B cell (primary cell): ENCODE measurements at regions not wholly inside any gene's neighbourhood (a gene's known extent, or its start where the extent isn't known, plus 50 kb on each side); places are given as distances from the start of the nearest gene placed in this dataset.

Experiments
- ATAC-seq: fragments of 200-7000 bp; cut with Tn5 transposase; one replicate; pipeline ENCODE4 v1.10.0; 2021; ENCODE audit warnings: low read depth, mild to moderate bottlenecking, moderate number of reproducible peaks, moderate library complexity
- CTCF ChIA-PET: fragments of 350-600 bp; sonication (Branson Sonifier 250); formaldehyde crosslinking; loops from one replicate; lab custom pipeline; 2021; ENCODE audit warnings: antibody characterized with exemption, inconsistent platforms; lab: Charles Lee
- POLR2A ChIA-PET: fragments of 350-600 bp; sonication (Branson Sonifier 250); formaldehyde crosslinking; loops from one replicate; lab custom pipeline; 2021; ENCODE audit warnings: antibody characterized with exemption; lab: Charles Lee
- DNase-seq: peaks from one replicate; pipeline ENCODE4 v3.0.0; 2013
- H2AFZ ChIP-seq: 2 replicates; pipeline ENCODE4 v1.6.1; 2012; ENCODE audit warnings: mild to moderate bottlenecking, low read depth, low read length; ENCODE audit not compliant: insufficient read depth, poor library complexity, severe bottlenecking
- H3K27ac ChIP-seq, 2 donors: 1 replicate in 1 of 2; 2 replicates in 1 of 2; pipeline ENCODE4 v1.5.1; 2012 to 2013; ENCODE audit warnings: low read length in 2 of 2, mild to moderate bottlenecking in 2 of 2, moderate library complexity in 1 of 2
- H3K27me3 ChIP-seq, 4 experiments: fragments of 200-600 bp in 1 of 4; sonication (generic) in 1 of 4; replicated peaks in 1 of 4; 1 replicate in 2 of 4; 2 replicates in 2 of 4; pipeline versions ENCODE4 v1.6.1 to v1.7.0; 2013 to 2016; ENCODE audit warnings: low read length in 3 of 4, mild to moderate bottlenecking in 2 of 4, mixed read lengths in 1 of 4, moderate library complexity in 1 of 4; ENCODE audit not compliant: insufficient read depth in 4 of 4, control insufficient read depth in 3 of 4; ENCODE audit errors: control extremely low read depth in 1 of 4
- H3K36me3 ChIP-seq, 2 experiments: replicated peaks in 1 of 2; 1 replicate in 1 of 2; 2 replicates in 1 of 2; pipeline versions ENCODE4 v1.6.1 to v1.7.1; 2013; ENCODE audit warnings: low read length in 1 of 2; ENCODE audit not compliant: insufficient read depth in 2 of 2, control insufficient read depth in 1 of 2; ENCODE audit errors: control extremely low read depth in 1 of 2, extremely low read depth in 1 of 2
- H3K4me1 ChIP-seq, 2 donors: fragments of 200-600 bp in 1 of 2; sonication (generic) in 1 of 2; 1 replicate in 1 of 2; 2 replicates in 1 of 2; pipeline versions ENCODE4 v1.5.1 to v1.6.1; 2013 to 2017; ENCODE audit warnings: low read length in 2 of 2; ENCODE audit not compliant: control insufficient read depth in 2 of 2, insufficient read depth in 2 of 2
- H3K4me2 ChIP-seq: replicated peaks from 2 replicates; pipeline ENCODE3; 2012; ENCODE audit warnings: mild to moderate bottlenecking, low read depth, low read length; ENCODE audit not compliant: poor library complexity, severe bottlenecking
- H3K4me3 ChIP-seq, 5 experiments: fragments of 200-600 bp in 1 of 5; sonication (generic) in 1 of 5; 1 replicate in 3 of 5; 2 replicates in 2 of 5; pipeline versions ENCODE4 v1.5.1 to v1.7.0; 2011 to 2016; ENCODE audit warnings: low read length in 4 of 5, mild to moderate bottlenecking in 4 of 5, low read depth in 2 of 5, control low read depth in 1 of 5, moderate library complexity in 1 of 5; ENCODE audit not compliant: insufficient read depth in 1 of 5; ENCODE audit errors: control extremely low read depth in 1 of 5, extremely low read depth in 1 of 5
- H3K79me2 ChIP-seq: fragments of 200-600 bp; sonication (generic); one replicate; pipeline ENCODE4 v1.6.0; 2016; ENCODE audit warnings: low read length; ENCODE audit not compliant: control insufficient read depth, insufficient read depth
- H3K9ac ChIP-seq: fragments of 200-600 bp; sonication (generic); 2 replicates; pipeline ENCODE4 v1.6.1; 2017; ENCODE audit warnings: mild to moderate bottlenecking, low read length, moderate library complexity
- H3K9me3 ChIP-seq, 3 donors: one replicate each; pipeline versions ENCODE4 v1.6.1 to v1.7.1; 2013; ENCODE audit warnings: low read length in 2 of 3; ENCODE audit not compliant: control insufficient read depth in 2 of 3, insufficient read depth in 1 of 3; ENCODE audit errors: control extremely low read depth in 1 of 3
- H4K20me1 ChIP-seq: 2 replicates; pipeline ENCODE4 v1.6.0; 2012; ENCODE audit warnings: mild to moderate bottlenecking, low read length; ENCODE audit not compliant: insufficient read depth, control insufficient read depth, poor library complexity, severe bottlenecking
- H3K27ac Mint-ChIP-seq: one replicate; pipeline ENCODE4 v1.8.0; 2021; ENCODE audit warnings: mixed read lengths
- H3K27me3 Mint-ChIP-seq: one replicate; pipeline ENCODE4 v1.8.0; 2021; ENCODE audit warnings: mixed read lengths
- H3K4me1 Mint-ChIP-seq: one replicate; pipeline ENCODE4 v1.8.0; 2021; ENCODE audit warnings: mixed read lengths
- H3K4me3 Mint-ChIP-seq: one replicate; pipeline ENCODE4 v1.8.0; 2021; ENCODE audit warnings: mixed read lengths
- H3K9me3 Mint-ChIP-seq: one replicate; pipeline ENCODE4 v1.8.0; 2022; ENCODE audit warnings: mixed read lengths; ENCODE audit not compliant: insufficient read depth
- CTCF ChIP-seq: fragments of 200-600 bp; IDR thresholded peaks from one replicate; pipeline ENCODE4 v1.8.0; 2022; ENCODE audit warnings: antibody characterized with exemption, mild to moderate bottlenecking
- EZH2 ChIP-seq: IDR thresholded peaks from 2 replicates; pipeline ENCODE4 v1.6.1; 2012; ENCODE audit warnings: borderline replicate concordance, low read depth, mild to moderate bottlenecking, moderate library complexity, low read length; ENCODE audit not compliant: insufficient read depth, poor library complexity, severe bottlenecking
- WGBS: methylation state at CpG from one replicate; pipeline ENCODE4 v1.1.5; 2013; ENCODE audit warnings: missing lambda C conversion rate; ENCODE audit not compliant: insufficient coverage; 5-methylcytosine and 5-hydroxymethylcytosine counted together
- intact Hi-C: fragments of 100-400 bp; cut with micrococcal nuclease; formaldehyde crosslinking; loops from one replicate; pipeline ENCODE4 v1.10.0; 2022

GRCh38 chr5:74405593-74405992, 234.9 kb downstream of the ENC1 start:
- Mint-ChIP-seq H3K9me3 (no peaks in the 10 kb centered on the region), H3K27ac (no peak overlapping the region), H3K4me3 (no peak overlapping the region), H3K4me1 (no peaks in the 10 kb centered on the region), H3K27me3 (peaks cover 19% of the 10 kb centered on the region)
- Histone ChIP-seq H3K4me1 (no peaks in the 10 kb centered on the region), H3K27me3 (peaks cover 0 to 4% (median 0%) of the 10 kb centered on the region in 4 experiments), H3K9me3 (no peaks in the 10 kb centered on the region), H3K36me3 (no peaks in the 10 kb centered on the region), H3K79me2 (no peaks in the 10 kb centered on the region), H4K20me1 (no peaks in the 10 kb centered on the region), H3K4me2 (no peak overlapping the region), H3K4me3 (no peak overlapping the region), H3K27ac (no peak overlapping the region), H3K9ac (no peak overlapping the region), H2AFZ (no peak overlapping the region)
- POLR2A ChIA-PET = no interaction called here
- CTCF ChIA-PET = no interaction called here
- TF ChIP-seq CTCF (no peak), EZH2 (no peak)
- ATAC-seq (no peak), DNase-seq (no peak)
- WGBS = no CpG with 5 or more reads among the region's 4 CpGs
- intact Hi-C loops = loop anchor here (10.0 kb wide), 1 partner anchor 501 kb away; no protein-coding TSS in a partner anchor

GRCh38 chr5:74404574-74405508, 235.7 kb downstream of the ENC1 start:
- H4K20me1 ChIP-seq = no peaks in the 10 kb centered on the region
- H3K27ac ChIP-seq = no peak overlapping the region
- TF ChIP-seq CTCF = no peak
- TF ChIP-seq EZH2 = no peak
- H3K9ac ChIP-seq = no peak overlapping the region
- no peak for DNase-seq
- no peaks in the 10 kb centered on the region for H3K36me3 ChIP-seq
- no peaks in the 10 kb centered on the region for H3K4me1 Mint-ChIP-seq
- no peak for ATAC-seq
- H3K4me2 ChIP-seq = no peak overlapping the region
- ChIA-PET POLR2A (no interaction called here), CTCF (no interaction called here)
- no peak overlapping the region for H3K27ac Mint-ChIP-seq
- no peaks in the 10 kb centered on the region for H3K4me1 ChIP-seq
- intact Hi-C loops = loop anchor here (10.0 kb wide), 1 partner anchor 500 kb away; no protein-coding TSS in a partner anchor
- H3K27me3 Mint-ChIP-seq = peaks cover 16% of the 10 kb centered on the region
- peaks cover 0 to 4% (median 0%) of the 10 kb centered on the region in 4 experiments for H3K27me3 ChIP-seq
- H3K79me2 ChIP-seq = no peaks in the 10 kb centered on the region
- H3K4me3 ChIP-seq = no peak overlapping the region
- no CpG with 5 or more reads among the region's 4 CpGs for WGBS
- H3K9me3 Mint-ChIP-seq = no peaks in the 10 kb centered on the region
- no peak overlapping the region for H3K4me3 Mint-ChIP-seq
- H3K9me3 ChIP-seq = no peaks in the 10 kb centered on the region
- no peak overlapping the region for H2AFZ ChIP-seq
